GM12878 (cell line): ENCODE measurements at regions not wholly inside any gene's neighbourhood (a gene's known extent, or its start where the extent isn't known, plus 50 kb on each side); places are given as distances from the start of the nearest gene placed in this dataset.

ENCODE experiments used
- CBX3 ChIP-seq: fragments of 200-600 bp; sonication (generic); IDR thresholded peaks from 2 replicates; pipeline ENCODE4 v1.6.1; 2016; ENCODE audit warnings: low read depth, borderline replicate concordance
- CHD1 ChIP-seq: IDR thresholded peaks from 2 replicates; pipeline ENCODE4 v1.6.1; 2012; ENCODE audit warnings: low read depth, low read length, improper control_type of control experiment
- EP300 ChIP-seq, 2 experiments: fragments of 150-350 bp in 1 of 2; IDR thresholded peaks; 2 replicates each; pipeline ENCODE4 v1.6.1; 2011 to 2012; ENCODE audit warnings: low read depth in 2 of 2, low read length in 2 of 2, borderline replicate concordance in 1 of 2, improper control_type of control experiment in 1 of 2, inconsistent platforms in 1 of 2; ENCODE audit not compliant: control insufficient read depth in 1 of 2
- NBN ChIP-seq: fragments of 450-650 bp; IDR thresholded peaks from 2 replicates; pipeline ENCODE4 v1.6.1; 2016
- NR2F1 ChIP-seq: fragments of 450-650 bp; conservative IDR thresholded peaks from 2 replicates; pipeline ENCODE4 v1.6.1; 2017; ENCODE audit warnings: mild to moderate bottlenecking
- PAX8 ChIP-seq: fragments of 450-650 bp; IDR thresholded peaks from 2 replicates; pipeline ENCODE4 v1.6.1; 2017; ENCODE audit warnings: mild to moderate bottlenecking, moderate library complexity
- RAD21 ChIP-seq: IDR thresholded peaks from 2 replicates; pipeline ENCODE4 v1.6.1; 2011; ENCODE audit warnings: mild to moderate bottlenecking, low read depth, low read length, moderate library complexity; ENCODE audit not compliant: insufficient read depth
- SRF ChIP-seq, 2 experiments: IDR thresholded peaks; 2 replicates each; pipeline ENCODE4 v1.6.1; 2011; ENCODE audit warnings: low read depth in 2 of 2, low read length in 2 of 2, mild to moderate bottlenecking in 1 of 2, moderate library complexity in 1 of 2
- ZNF217 ChIP-seq: fragments of 450-650 bp; IDR thresholded peaks from 2 replicates; pipeline ENCODE4 v1.6.1; 2017; ENCODE audit warnings: antibody characterized with exemption, mild to moderate bottlenecking
- TF ChIP-seq, protein P1 (sequence below), 3 experiments: IDR thresholded peaks in 2 of 3; conservative IDR thresholded peaks in 1 of 3; 2 replicates each; pipeline ENCODE4 v1.5.1; 2011; ENCODE audit warnings: low read depth in 3 of 3, low read length in 3 of 3, mild to moderate bottlenecking in 3 of 3, control low read depth in 2 of 3, moderate library complexity in 2 of 3, inconsistent platforms in 1 of 3, mixed read lengths in 1 of 3; ENCODE audit not compliant: control insufficient read depth in 2 of 3, insufficient read depth in 1 of 3; ENCODE audit errors: extremely low read depth in 1 of 3
- TF ChIP-seq, protein P2 (sequence below): IDR thresholded peaks from 2 replicates; pipeline ENCODE4 v1.6.1; 2012; ENCODE audit warnings: mild to moderate bottlenecking, low read depth, low read length
- TF ChIP-seq, protein P3 (sequence below): IDR thresholded peaks from 2 replicates; pipeline ENCODE4 v1.6.1; 2012; ENCODE audit warnings: low read depth, low read length, improper control_type of control experiment
- TF ChIP-seq, protein P4 (sequence below): IDR thresholded peaks from 2 replicates; pipeline ENCODE4 v1.6.1; 2012; ENCODE audit warnings: low read length, inconsistent platforms

DNA sequence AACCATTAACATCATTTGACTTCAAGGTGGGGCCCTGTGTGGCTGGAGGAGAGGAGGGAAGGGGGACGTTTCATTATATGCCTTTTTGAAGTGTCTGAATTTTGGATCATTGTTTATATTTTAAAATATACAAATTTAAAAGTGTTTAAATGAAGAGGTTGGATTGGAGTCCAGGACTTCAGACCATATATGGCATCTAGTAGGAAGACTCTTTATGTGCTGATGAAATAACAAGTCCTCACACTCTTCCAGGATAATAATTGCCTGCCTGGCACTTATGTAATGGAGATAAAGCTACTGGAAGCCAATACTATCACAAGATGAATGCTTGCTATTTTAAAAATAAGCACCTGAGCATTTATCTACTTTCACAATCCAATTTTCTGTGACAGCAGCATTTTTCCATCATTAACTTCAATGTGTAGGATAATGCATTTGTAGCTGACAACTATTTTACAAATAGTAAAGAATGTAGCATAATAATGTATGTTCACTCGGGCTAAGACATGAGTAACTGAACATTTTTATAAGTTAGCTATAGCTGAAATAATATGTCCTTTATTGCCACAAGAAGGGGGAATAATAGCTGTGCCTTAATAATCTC, 188.4 kb downstream of the MTCL1 start:
- TF ChIP-seq, protein P1, sequence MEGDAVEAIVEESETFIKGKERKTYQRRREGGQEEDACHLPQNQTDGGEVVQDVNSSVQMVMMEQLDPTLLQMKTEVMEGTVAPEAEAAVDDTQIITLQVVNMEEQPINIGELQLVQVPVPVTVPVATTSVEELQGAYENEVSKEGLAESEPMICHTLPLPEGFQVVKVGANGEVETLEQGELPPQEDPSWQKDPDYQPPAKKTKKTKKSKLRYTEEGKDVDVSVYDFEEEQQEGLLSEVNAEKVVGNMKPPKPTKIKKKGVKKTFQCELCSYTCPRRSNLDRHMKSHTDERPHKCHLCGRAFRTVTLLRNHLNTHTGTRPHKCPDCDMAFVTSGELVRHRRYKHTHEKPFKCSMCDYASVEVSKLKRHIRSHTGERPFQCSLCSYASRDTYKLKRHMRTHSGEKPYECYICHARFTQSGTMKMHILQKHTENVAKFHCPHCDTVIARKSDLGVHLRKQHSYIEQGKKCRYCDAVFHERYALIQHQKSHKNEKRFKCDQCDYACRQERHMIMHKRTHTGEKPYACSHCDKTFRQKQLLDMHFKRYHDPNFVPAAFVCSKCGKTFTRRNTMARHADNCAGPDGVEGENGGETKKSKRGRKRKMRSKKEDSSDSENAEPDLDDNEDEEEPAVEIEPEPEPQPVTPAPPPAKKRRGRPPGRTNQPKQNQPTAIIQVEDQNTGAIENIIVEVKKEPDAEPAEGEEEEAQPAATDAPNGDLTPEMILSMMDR (IDR thresholded peaks at IDR 0.05 in 2 of 3, conservative IDR thresholded peaks at IDR 0.05 in 1 of 3; ENCODE audit: control insufficient read depth in 2 of 3, extremely low read depth in 1 of 3, insufficient read depth in 1 of 3, low read depth in 3 of 3, low read length in 3 of 3) = no peak
- no peak for TF ChIP-seq ZNF217
- TF ChIP-seq CHD1 = no peak
- TF ChIP-seq SRF (IDR thresholded peaks at IDR 0.05; ENCODE audit: low read depth in 2 of 2, low read length in 2 of 2) = no peak
- TF ChIP-seq NR2F1 = no peak
- TF ChIP-seq, protein P2, sequence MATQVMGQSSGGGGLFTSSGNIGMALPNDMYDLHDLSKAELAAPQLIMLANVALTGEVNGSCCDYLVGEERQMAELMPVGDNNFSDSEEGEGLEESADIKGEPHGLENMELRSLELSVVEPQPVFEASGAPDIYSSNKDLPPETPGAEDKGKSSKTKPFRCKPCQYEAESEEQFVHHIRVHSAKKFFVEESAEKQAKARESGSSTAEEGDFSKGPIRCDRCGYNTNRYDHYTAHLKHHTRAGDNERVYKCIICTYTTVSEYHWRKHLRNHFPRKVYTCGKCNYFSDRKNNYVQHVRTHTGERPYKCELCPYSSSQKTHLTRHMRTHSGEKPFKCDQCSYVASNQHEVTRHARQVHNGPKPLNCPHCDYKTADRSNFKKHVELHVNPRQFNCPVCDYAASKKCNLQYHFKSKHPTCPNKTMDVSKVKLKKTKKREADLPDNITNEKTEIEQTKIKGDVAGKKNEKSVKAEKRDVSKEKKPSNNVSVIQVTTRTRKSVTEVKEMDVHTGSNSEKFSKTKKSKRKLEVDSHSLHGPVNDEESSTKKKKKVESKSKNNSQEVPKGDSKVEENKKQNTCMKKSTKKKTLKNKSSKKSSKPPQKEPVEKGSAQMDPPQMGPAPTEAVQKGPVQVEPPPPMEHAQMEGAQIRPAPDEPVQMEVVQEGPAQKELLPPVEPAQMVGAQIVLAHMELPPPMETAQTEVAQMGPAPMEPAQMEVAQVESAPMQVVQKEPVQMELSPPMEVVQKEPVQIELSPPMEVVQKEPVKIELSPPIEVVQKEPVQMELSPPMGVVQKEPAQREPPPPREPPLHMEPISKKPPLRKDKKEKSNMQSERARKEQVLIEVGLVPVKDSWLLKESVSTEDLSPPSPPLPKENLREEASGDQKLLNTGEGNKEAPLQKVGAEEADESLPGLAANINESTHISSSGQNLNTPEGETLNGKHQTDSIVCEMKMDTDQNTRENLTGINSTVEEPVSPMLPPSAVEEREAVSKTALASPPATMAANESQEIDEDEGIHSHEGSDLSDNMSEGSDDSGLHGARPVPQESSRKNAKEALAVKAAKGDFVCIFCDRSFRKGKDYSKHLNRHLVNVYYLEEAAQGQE = no peak
- no peak for TF ChIP-seq RAD21
- TF ChIP-seq PAX8 = no peak
- no peak for TF ChIP-seq EP300 (IDR thresholded peaks at IDR 0.05; ENCODE audit: borderline replicate concordance in 1 of 2, control insufficient read depth in 1 of 2, low read depth in 2 of 2, low read length in 2 of 2)
- TF ChIP-seq CBX3 = no peak
- TF ChIP-seq, protein P3, sequence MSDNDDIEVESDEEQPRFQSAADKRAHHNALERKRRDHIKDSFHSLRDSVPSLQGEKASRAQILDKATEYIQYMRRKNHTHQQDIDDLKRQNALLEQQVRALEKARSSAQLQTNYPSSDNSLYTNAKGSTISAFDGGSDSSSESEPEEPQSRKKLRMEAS = no peak
- TF ChIP-seq, protein P4, sequence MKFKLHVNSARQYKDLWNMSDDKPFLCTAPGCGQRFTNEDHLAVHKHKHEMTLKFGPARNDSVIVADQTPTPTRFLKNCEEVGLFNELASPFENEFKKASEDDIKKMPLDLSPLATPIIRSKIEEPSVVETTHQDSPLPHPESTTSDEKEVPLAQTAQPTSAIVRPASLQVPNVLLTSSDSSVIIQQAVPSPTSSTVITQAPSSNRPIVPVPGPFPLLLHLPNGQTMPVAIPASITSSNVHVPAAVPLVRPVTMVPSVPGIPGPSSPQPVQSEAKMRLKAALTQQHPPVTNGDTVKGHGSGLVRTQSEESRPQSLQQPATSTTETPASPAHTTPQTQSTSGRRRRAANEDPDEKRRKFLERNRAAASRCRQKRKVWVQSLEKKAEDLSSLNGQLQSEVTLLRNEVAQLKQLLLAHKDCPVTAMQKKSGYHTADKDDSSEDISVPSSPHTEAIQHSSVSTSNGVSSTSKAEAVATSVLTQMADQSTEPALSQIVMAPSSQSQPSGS = no peak
- no peak for TF ChIP-seq NBN
